ENCODE measurements at regions not wholly inside any gene's neighbourhood (a gene's known extent, or its start where the extent isn't known, plus 50 kb on each side); places are given as distances from the start of the nearest gene placed in this dataset.

GRCh38 chr15:95930659-95931375, 399.7 kb upstream of the NR2F2 start:
- no peak for TF ChIP-seq CTCF (IDR thresholded peaks at IDR 0.05; ENCODE audit: low read depth, low read length, poor library complexity, severe bottlenecking)
- no peak for TF ChIP-seq EZH2phosphoT487 (IDR thresholded peaks at IDR 0.05; ENCODE audit: borderline replicate concordance, low read length)

Data from DOHH2 (cell line).